BLaER1 treated with 17β-estradiol and CSF1 and Interleukin-3, amounts not matched to agents 10 nM and 100 nM (cell line): ENCODE measurements at regions not wholly inside any gene's neighbourhood (a gene's known extent, or its start where the extent isn't known, plus 50 kb on each side); places are given as distances from the start of the nearest gene placed in this dataset.

Experiments
- H3K27ac ChIP-seq, 11 experiments: shearing (Covaris generic); formaldehyde crosslinking; 2 replicates each; pipeline ENCODE4 v1.8.1; 2022
- H3K27me3 ChIP-seq, 11 experiments: shearing (Covaris generic); formaldehyde crosslinking; 2 replicates each; pipeline ENCODE4 v1.8.1; 2022
- H3K36me3 ChIP-seq, 11 experiments: shearing (Covaris generic); formaldehyde crosslinking; 2 replicates each; pipeline ENCODE4 v1.8.1; 2022
- H3K4me1 ChIP-seq, 10 experiments: shearing (Covaris generic); formaldehyde crosslinking; 2 replicates each; pipeline ENCODE4 v1.8.1; 2022
- H3K4me2 ChIP-seq, 11 experiments: shearing (Covaris generic); formaldehyde crosslinking; 2 replicates each; pipeline ENCODE4 v1.8.1; 2022
- H3K4me3 ChIP-seq, 10 experiments: shearing (Covaris generic); formaldehyde crosslinking; 2 replicates each; pipeline ENCODE4 v1.8.1; 2022
- H3K9ac ChIP-seq, 11 experiments: shearing (Covaris generic); formaldehyde crosslinking; 2 replicates each; pipeline ENCODE4 v1.8.1; 2022
- H3K9me3 ChIP-seq, 11 experiments: shearing (Covaris generic); formaldehyde crosslinking; replicated peaks in 1 of 11; 2 replicates each; pipeline ENCODE4 v1.8.1; 2022
- H4K20me1 ChIP-seq, 11 experiments: shearing (Covaris generic); formaldehyde crosslinking; 2 replicates each; pipeline ENCODE4 v1.8.1; 2022
- Cebpa-rat ChIP-seq, 11 experiments: shearing (Covaris generic); IDR thresholded peaks; 2 replicates each; pipeline ENCODE4 v1.8.1; 2022

GRCh38 chr21:35705237-35705887, 355.0 kb downstream of the SETD4 start:
- Histone ChIP-seq H4K20me1 (no peaks in the 10 kb centered on the region), H3K4me3 (no peak overlapping the region), H3K9me3 (no peaks in the 10 kb centered on the region; a peak in 1 of 22 replicates), H3K4me1 (no peaks in the 10 kb centered on the region), H3K4me2 (no peak overlapping the region), H3K27ac (no peak overlapping the region), H3K9ac (no peak overlapping the region), H3K27me3 (no peaks in the 10 kb centered on the region), H3K36me3 (no peaks in the 10 kb centered on the region)
- no peak for TF ChIP-seq Cebpa-rat (IDR thresholded peaks at IDR 0.05)

- no peaks in the 10 kb centered on the region for H4K20me1 ChIP-seq
- no peak overlapping the region for H3K27ac ChIP-seq
- H3K9ac ChIP-seq = no peak overlapping the region
- no peak for TF ChIP-seq Cebpa-rat (IDR thresholded peaks at IDR 0.05)
- no peaks in the 10 kb centered on the region for H3K27me3 ChIP-seq
- no peak overlapping the region for H3K4me2 ChIP-seq
- no peaks in the 10 kb centered on the region for H3K36me3 ChIP-seq
- no peaks in the 10 kb centered on the region; a peak in 1 of 22 replicates for H3K9me3 ChIP-seq
- no peak overlapping the region for H3K4me3 ChIP-seq
- H3K4me1 ChIP-seq = peaks cover 0 to 10% (median 0%) of the 10 kb centered on the region in 10 experiments; a peak in 4 of 20 replicates
These were observed 356.6 kb downstream of the SETD4 start for GRCh38 chr21:35703704-35704103.

- Histone ChIP-seq H3K9me3 (no peaks in the 10 kb centered on the region), H3K4me2 (peak overlapping the region in 2 of 11 experiments; percentile 14 to 61; a peak in 3 of 22 replicates), H3K9ac (no peak overlapping the region), H3K27ac (no peak overlapping the region), H3K36me3 (no peaks in the 10 kb centered on the region), H3K4me3 (no peak overlapping the region), H4K20me1 (no peaks in the 10 kb centered on the region), H3K4me1 (peaks cover 9 to 28% (median 11%) of the 10 kb centered on the region in 10 experiments), H3K27me3 (no peaks in the 10 kb centered on the region)
- no peak for TF ChIP-seq Cebpa-rat (IDR thresholded peaks at IDR 0.05)
These were observed 361.0 kb downstream of the SETD4 start for GRCh38 chr21:35699361-35699760.

- Histone ChIP-seq H3K4me3 (no peak overlapping the region), H3K36me3 (no peaks in the 10 kb centered on the region), H3K9ac (peak overlapping the region in 1 of 11 experiments; percentile 16; a peak in 1 of 22 replicates), H3K4me1 (peaks cover 9 to 28% (median 11%) of the 10 kb centered on the region in 10 experiments), H3K4me2 (peak overlapping the region; percentile 16 to 80 (median 37); a peak in 20 of 22 replicates), H3K27ac (no peak overlapping the region), H3K9me3 (no peaks in the 10 kb centered on the region), H3K27me3 (no peaks in the 10 kb centered on the region), H4K20me1 (no peaks in the 10 kb centered on the region)
- TF ChIP-seq Cebpa-rat (IDR thresholded peaks at IDR 0.05) = no peak
These were observed 363.0 kb downstream of the SETD4 start for GRCh38 chr21:35697321-35697808.

GRCh38 chr21:35696644-35697043, 363.7 kb downstream of the SETD4 start:
- no peak overlapping the region for H3K9ac ChIP-seq
- no peaks in the 10 kb centered on the region for H3K27me3 ChIP-seq
- H3K27ac ChIP-seq = no peak overlapping the region
- no peak for TF ChIP-seq Cebpa-rat (IDR thresholded peaks at IDR 0.05)
- peaks cover 9 to 28% (median 11%) of the 10 kb centered on the region in 10 experiments for H3K4me1 ChIP-seq
- no peaks in the 10 kb centered on the region for H4K20me1 ChIP-seq
- H3K36me3 ChIP-seq = no peaks in the 10 kb centered on the region
- peak overlapping the region in 3 of 11 experiments; percentile 45 to 80 (median 77); a peak in 4 of 22 replicates for H3K4me2 ChIP-seq
- peaks cover 0 to 3% (median under 1%) of the 10 kb centered on the region in 11 experiments; a peak in 2 of 22 replicates for H3K9me3 ChIP-seq
- H3K4me3 ChIP-seq = no peak overlapping the region

GRCh38 chr21:35692311-35692710, 368.0 kb downstream of the SETD4 start:
- TF ChIP-seq Cebpa-rat (IDR thresholded peaks at IDR 0.05) = no peak
- Histone ChIP-seq H3K4me1 (peaks cover 4 to 12% (median 6%) of the 10 kb centered on the region in 10 experiments), H4K20me1 (no peaks in the 10 kb centered on the region), H3K9me3 (peaks cover 4 to 18% (median 12%) of the 10 kb centered on the region in 11 experiments; a peak in 14 of 22 replicates), H3K4me3 (no peak overlapping the region), H3K27ac (no peak overlapping the region), H3K27me3 (no peaks in the 10 kb centered on the region), H3K9ac (no peak overlapping the region), H3K36me3 (no peaks in the 10 kb centered on the region), H3K4me2 (no peak overlapping the region)

GRCh38 chr21:35690436-35690835, 369.9 kb downstream of the SETD4 start:
- Histone ChIP-seq H3K27me3 (no peaks in the 10 kb centered on the region), H4K20me1 (no peaks in the 10 kb centered on the region), H3K36me3 (no peaks in the 10 kb centered on the region), H3K9ac (no peak overlapping the region), H3K4me1 (peaks cover 0 to 8% (median 0%) of the 10 kb centered on the region in 10 experiments; a peak in 3 of 20 replicates), H3K27ac (no peak overlapping the region), H3K4me2 (no peak overlapping the region), H3K9me3 (peaks cover 4 to 18% (median 12%) of the 10 kb centered on the region in 11 experiments; a peak in 14 of 22 replicates), H3K4me3 (no peak overlapping the region)
- TF ChIP-seq Cebpa-rat (IDR thresholded peaks at IDR 0.05) = no peak

- no peak overlapping the region for H3K27ac ChIP-seq
- no peak overlapping the region for H3K4me3 ChIP-seq
- TF ChIP-seq Cebpa-rat (IDR thresholded peaks at IDR 0.05) = no peak
- H4K20me1 ChIP-seq = no peaks in the 10 kb centered on the region
- H3K27me3 ChIP-seq = no peaks in the 10 kb centered on the region
- H3K4me1 ChIP-seq = peaks cover 0 to 24% (median under 1%) of the 10 kb centered on the region in 10 experiments; a peak in 7 of 20 replicates
- H3K9ac ChIP-seq = no peak overlapping the region
- peaks cover 2 to 12% (median 8%) of the 10 kb centered on the region in 11 experiments; a peak in 13 of 22 replicates for H3K9me3 ChIP-seq
- H3K4me2 ChIP-seq = no peak overlapping the region
- no peaks in the 10 kb centered on the region for H3K36me3 ChIP-seq
These were observed 374.2 kb downstream of the SETD4 start for GRCh38 chr21:35686156-35686555.

- Histone ChIP-seq H3K9ac (no peak overlapping the region), H3K27ac (no peak overlapping the region), H3K9me3 (no peaks in the 10 kb centered on the region), H4K20me1 (no peaks in the 10 kb centered on the region), H3K4me2 (peak overlapping the region in 2 of 11 experiments; percentile 58 to 65; a peak in 4 of 22 replicates), H3K4me3 (no peak overlapping the region), H3K4me1 (peaks cover 0 to 24% (median 0%) of the 10 kb centered on the region in 10 experiments; a peak in 4 of 20 replicates), H3K36me3 (no peaks in the 10 kb centered on the region), H3K27me3 (no peaks in the 10 kb centered on the region)
- no peak for TF ChIP-seq Cebpa-rat (IDR thresholded peaks at IDR 0.05)
These were observed 376.5 kb downstream of the SETD4 start for GRCh38 chr21:35683664-35684304.
